ENCODE measurements at regions not wholly inside any gene's neighbourhood (a gene's known extent, or its start where the extent isn't known, plus 50 kb on each side); places are given as distances from the start of the nearest gene placed in this dataset.

DNA sequence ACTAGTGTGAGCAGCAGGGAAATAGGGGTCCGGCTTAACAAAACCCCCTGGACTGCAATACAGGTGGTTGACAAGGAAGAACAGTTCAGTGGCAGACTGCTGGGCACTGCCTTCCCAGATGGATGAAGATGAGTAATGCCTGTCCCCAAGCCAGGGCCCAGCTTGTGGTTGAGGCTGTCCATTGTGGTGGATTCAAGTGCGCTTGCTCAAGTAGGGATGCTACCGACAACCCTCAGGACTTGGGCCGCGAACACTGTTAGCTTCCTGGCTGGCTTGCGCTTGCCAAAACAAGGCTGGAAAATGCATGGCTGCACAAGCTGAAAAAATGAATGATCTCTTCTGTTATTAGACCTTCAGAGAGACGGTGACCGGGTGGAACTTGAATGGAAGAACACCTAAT is 116.1 kb upstream of the ACBD5 start:
- TF ChIP-seq CEBPB (IDR thresholded peaks at IDR 0.05; ENCODE audit: low read depth, low read length) (no peak), POLR2A (IDR thresholded peaks at IDR 0.05; ENCODE audit: low read depth, low read length) (no peak), FOS (IDR thresholded peaks at IDR 0.05; ENCODE audit: low read depth, low read length) (no peak), MXI1 (IDR thresholded peaks at IDR 0.05; ENCODE audit: borderline replicate concordance, low read depth, low read length) (no peak), SMC3 (IDR thresholded peaks at IDR 0.05; ENCODE audit: low read depth, low read length) (no peak), RAD21 (IDR thresholded peaks at IDR 0.05; ENCODE audit: low read length) (no peak), MAZ (IDR thresholded peaks at IDR 0.05; ENCODE audit: borderline replicate concordance, low read depth, low read length) (no peak)
- TF ChIP-seq, protein P1, sequence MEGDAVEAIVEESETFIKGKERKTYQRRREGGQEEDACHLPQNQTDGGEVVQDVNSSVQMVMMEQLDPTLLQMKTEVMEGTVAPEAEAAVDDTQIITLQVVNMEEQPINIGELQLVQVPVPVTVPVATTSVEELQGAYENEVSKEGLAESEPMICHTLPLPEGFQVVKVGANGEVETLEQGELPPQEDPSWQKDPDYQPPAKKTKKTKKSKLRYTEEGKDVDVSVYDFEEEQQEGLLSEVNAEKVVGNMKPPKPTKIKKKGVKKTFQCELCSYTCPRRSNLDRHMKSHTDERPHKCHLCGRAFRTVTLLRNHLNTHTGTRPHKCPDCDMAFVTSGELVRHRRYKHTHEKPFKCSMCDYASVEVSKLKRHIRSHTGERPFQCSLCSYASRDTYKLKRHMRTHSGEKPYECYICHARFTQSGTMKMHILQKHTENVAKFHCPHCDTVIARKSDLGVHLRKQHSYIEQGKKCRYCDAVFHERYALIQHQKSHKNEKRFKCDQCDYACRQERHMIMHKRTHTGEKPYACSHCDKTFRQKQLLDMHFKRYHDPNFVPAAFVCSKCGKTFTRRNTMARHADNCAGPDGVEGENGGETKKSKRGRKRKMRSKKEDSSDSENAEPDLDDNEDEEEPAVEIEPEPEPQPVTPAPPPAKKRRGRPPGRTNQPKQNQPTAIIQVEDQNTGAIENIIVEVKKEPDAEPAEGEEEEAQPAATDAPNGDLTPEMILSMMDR (conservative IDR thresholded peaks at IDR 0.05; ENCODE audit: low read depth, low read length) = no peak
